LNCaP clone FGC (cell line): ENCODE measurements at regions not wholly inside any gene's neighbourhood (a gene's known extent, or its start where the extent isn't known, plus 50 kb on each side); places are given as distances from the start of the nearest gene placed in this dataset.

Experiments
- DNase-seq: peaks from one replicate; pipeline ENCODE4 v3.0.0-alpha.2; 2011; ENCODE audit warnings: low read depth
- H3K4me3 ChIP-seq: 2 replicates; pipeline ENCODE4 v1.5.1; 2011; ENCODE audit warnings: mild to moderate bottlenecking, low read depth, low read length, control low read depth
- TF ChIP-seq, protein P1 (sequence below): IDR thresholded peaks from 2 replicates; pipeline ENCODE4 v1.5.1; 2012; ENCODE audit warnings: mild to moderate bottlenecking; ENCODE audit not compliant: control insufficient read depth, insufficient read depth; ENCODE audit errors: extremely low read depth

- TF ChIP-seq, protein P1, sequence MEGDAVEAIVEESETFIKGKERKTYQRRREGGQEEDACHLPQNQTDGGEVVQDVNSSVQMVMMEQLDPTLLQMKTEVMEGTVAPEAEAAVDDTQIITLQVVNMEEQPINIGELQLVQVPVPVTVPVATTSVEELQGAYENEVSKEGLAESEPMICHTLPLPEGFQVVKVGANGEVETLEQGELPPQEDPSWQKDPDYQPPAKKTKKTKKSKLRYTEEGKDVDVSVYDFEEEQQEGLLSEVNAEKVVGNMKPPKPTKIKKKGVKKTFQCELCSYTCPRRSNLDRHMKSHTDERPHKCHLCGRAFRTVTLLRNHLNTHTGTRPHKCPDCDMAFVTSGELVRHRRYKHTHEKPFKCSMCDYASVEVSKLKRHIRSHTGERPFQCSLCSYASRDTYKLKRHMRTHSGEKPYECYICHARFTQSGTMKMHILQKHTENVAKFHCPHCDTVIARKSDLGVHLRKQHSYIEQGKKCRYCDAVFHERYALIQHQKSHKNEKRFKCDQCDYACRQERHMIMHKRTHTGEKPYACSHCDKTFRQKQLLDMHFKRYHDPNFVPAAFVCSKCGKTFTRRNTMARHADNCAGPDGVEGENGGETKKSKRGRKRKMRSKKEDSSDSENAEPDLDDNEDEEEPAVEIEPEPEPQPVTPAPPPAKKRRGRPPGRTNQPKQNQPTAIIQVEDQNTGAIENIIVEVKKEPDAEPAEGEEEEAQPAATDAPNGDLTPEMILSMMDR = no peak
- H3K4me3 ChIP-seq = no peak overlapping the region
- DNase-seq = no peak
Measured at GRCh38 chr12:93127582-93128331, 198.7 kb upstream of the EEA1 start.

DNA sequence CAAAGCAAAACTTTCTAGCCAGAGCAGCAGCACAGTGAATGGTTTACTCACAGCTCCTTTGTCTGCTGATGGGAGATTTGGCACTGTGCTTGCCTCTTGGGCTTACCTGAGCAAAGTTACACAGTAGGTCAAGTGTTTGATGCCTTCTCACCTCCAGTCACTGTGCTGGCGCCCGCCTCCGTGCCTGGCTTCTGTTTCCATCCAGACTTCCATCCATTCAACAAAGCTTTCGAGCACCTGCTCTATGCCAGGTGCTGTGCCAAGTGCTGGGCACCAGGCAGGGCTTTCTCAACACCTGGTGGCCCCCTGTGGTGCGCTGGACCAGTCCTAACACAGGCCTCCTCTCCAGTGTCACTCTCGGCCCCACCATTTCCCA lies 199.2 kb upstream of the EEA1 start:
- H3K4me3 ChIP-seq = no peak overlapping the region
- TF ChIP-seq, protein P1 = no peak
- DNase-seq = no peak

DNA sequence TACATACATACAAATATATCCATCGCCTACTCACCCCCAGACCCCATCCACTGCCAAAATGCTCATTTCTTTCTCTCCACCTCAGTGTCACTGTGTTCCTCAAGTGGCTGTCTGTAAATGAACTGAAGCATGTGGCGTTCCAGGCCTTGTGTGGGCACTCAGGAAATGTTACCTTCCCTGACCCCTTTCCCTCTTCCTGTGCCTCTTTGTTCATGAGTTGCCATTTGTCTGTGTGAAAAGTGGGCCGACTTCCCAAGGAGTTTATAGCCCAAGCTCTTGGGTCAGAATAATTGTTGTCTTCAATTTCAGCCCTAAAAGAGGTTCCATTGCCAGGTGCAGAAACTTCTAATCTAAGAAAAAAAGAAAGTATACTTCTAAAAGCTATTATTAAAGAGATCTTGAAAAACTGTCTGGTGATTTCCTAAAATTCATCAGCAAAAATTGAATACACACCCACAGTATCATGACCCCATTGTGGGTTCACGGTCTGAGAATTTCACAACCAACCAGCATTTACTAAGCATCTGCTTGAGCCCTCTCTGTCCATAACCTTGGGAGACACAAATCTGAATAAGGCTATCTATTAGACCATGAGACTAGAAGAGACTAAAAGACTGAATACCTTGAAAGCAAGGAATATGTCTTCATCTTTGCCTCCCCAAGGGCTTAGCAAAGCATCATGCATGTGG lies 201.4 kb upstream of the EEA1 start:
- no peak for DNase-seq
- TF ChIP-seq, protein P1 = no peak
- no peak overlapping the region for H3K4me3 ChIP-seq

DNA sequence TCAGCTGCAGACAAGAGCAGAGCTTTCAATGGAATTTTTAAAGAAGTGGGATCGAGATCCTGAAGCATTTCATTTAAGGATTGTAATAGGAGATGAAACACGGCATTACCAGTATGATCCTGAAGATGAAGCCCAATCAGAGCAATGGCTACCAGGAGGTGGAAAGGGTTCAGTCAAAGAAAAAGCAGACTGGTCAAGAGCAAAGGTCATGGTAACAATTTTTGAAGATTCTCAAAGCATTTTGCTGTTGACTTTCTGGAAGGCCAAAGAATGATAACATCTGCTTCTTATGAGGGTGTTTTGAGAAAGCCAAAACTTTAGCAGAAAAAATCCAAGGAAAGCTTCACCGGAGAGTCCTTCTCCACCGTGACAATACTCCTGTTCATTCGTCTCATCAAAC lies 204.3 kb upstream of the EEA1 start:
- DNase-seq = no peak
- TF ChIP-seq, protein P1 = no peak
- no peak overlapping the region for H3K4me3 ChIP-seq

DNA sequence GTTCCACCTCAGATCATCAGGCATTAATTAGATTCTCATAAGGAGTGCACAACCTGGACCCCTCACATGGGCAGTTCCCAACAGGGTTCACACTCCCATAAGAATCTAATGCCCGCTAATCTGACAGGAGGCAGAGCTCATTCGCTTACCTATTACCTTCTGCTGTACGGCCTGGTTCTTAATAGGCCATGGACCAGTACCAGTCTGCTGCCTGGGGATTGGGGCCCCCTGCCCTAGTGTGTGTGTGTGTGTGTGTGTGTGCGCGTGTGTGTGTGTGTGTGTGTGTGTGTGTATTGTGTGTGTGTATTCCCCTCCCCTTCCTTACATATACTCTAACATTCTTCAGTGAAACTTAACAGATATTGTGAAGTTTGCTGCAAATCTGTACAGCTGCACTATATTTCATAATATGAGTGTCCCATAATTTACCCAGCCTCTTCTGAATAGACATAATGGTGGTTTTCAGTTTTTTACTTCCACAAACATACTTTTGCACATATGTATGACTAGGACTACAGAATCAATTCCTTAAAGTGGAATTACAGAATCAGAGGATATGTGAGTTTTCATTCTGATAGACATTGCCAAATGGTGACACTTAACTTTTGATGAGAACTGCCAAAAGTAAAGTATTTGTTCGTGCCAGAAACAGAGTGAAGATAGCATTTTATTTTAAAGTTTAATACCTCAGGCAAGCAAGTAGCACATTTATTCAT lies 205.2 kb upstream of the EEA1 start:
- no peak overlapping the region for H3K4me3 ChIP-seq
- TF ChIP-seq, protein P1 = no peak
- DNase-seq = no peak

- DNase-seq = no peak
- TF ChIP-seq, protein P1 = no peak
- no peak overlapping the region for H3K4me3 ChIP-seq
Measured at GRCh38 chr12:93134893-93135285, 205.8 kb upstream of the EEA1 start.
